Keratinocyte (primary cell): ENCODE measurements at regions not wholly inside any gene's neighbourhood (a gene's known extent, or its start where the extent isn't known, plus 50 kb on each side); places are given as distances from the start of the nearest gene placed in this dataset.

Experiments used
- DNase-seq: peaks from one replicate; pipeline ENCODE4 v3.0.0-alpha.2; 2011; ENCODE audit warnings: low read depth, missing footprints, low spot score
- FAIRE-seq: peaks from 2 replicates; lab custom pipeline; 2011; peaks lifted over from hg19 to GRCh38; lab: Jason Lieb, UNC
- H2AFZ ChIP-seq: 2 replicates; pipeline ENCODE4 v1.6.0; 2012; ENCODE audit warnings: low read length, control low read depth, inconsistent platforms; ENCODE audit not compliant: control insufficient read depth
- H3K27ac ChIP-seq: 2 replicates; pipeline ENCODE4 v1.5.1; 2011; ENCODE audit warnings: low read length; ENCODE audit not compliant: control insufficient read depth, insufficient read depth
- H3K27me3 ChIP-seq: 3 replicates; pipeline ENCODE4 v1.6.0; 2011; ENCODE audit warnings: low read length; ENCODE audit not compliant: control insufficient read depth, insufficient read depth; ENCODE audit errors: extremely low read depth
- H3K36me3 ChIP-seq, 2 experiments: 2 replicates in 1 of 2; 3 replicates in 1 of 2; pipeline ENCODE4 v1.5.1; 2011; ENCODE audit warnings: low read length in 2 of 2, mild to moderate bottlenecking in 1 of 2; ENCODE audit not compliant: control insufficient read depth in 2 of 2, insufficient read depth in 2 of 2; ENCODE audit errors: extremely low read depth in 1 of 2
- H3K4me1 ChIP-seq: 3 replicates; pipeline ENCODE4 v1.5.1; 2011; ENCODE audit warnings: low read length; ENCODE audit not compliant: control insufficient read depth, insufficient read depth; ENCODE audit errors: extremely low read depth
- H3K4me2 ChIP-seq: 3 replicates; pipeline ENCODE4 v1.6.0; 2011; ENCODE audit warnings: low read depth, low read length; ENCODE audit not compliant: control insufficient read depth, insufficient read depth; ENCODE audit errors: extremely low read depth
- H3K4me3 ChIP-seq, 3 experiments: fragments of 200-600 bp in 1 of 3; sonication (generic) in 1 of 3; 2 replicates in 2 of 3; 3 replicates in 1 of 3; pipeline ENCODE4 v1.5.1; 2011 to 2016; ENCODE audit warnings: low read length in 3 of 3, mild to moderate bottlenecking in 3 of 3, control low read depth in 2 of 3, inconsistent platforms in 1 of 3, low read depth in 1 of 3, mixed read lengths in 1 of 3, mixed run types in 1 of 3, moderate library complexity in 1 of 3; ENCODE audit not compliant: control insufficient read depth in 2 of 3, insufficient read depth in 2 of 3; ENCODE audit errors: extremely low read depth in 1 of 3
- H3K79me2 ChIP-seq: 2 replicates; pipeline ENCODE4 v1.6.0; 2012; ENCODE audit warnings: low read length; ENCODE audit not compliant: control insufficient read depth, insufficient read depth
- H3K9ac ChIP-seq: 3 replicates; pipeline ENCODE4 v1.6.0; 2011; ENCODE audit warnings: low read length; ENCODE audit not compliant: control insufficient read depth, insufficient read depth; ENCODE audit errors: extremely low read depth
- H3K9me1 ChIP-seq: 3 replicates; pipeline ENCODE4 v1.6.0; 2011; ENCODE audit warnings: low read length; ENCODE audit not compliant: control insufficient read depth, insufficient read depth; ENCODE audit errors: extremely low read depth
- H3K9me3 ChIP-seq: 2 replicates; pipeline ENCODE4 v1.5.1; 2012; ENCODE audit warnings: low read depth, low read length; ENCODE audit not compliant: control insufficient read depth
- H4K20me1 ChIP-seq: 3 replicates; pipeline ENCODE4 v1.6.0; 2011; ENCODE audit warnings: low read length; ENCODE audit not compliant: control insufficient read depth, insufficient read depth; ENCODE audit errors: extremely low read depth
- EZH2 ChIP-seq: IDR thresholded peaks from one replicate; pipeline ENCODE4 v1.6.1; 2012; ENCODE audit warnings: inconsistent platforms, mild to moderate bottlenecking, low read length, moderate library complexity
- dilution Hi-C: fragments of 300-500 bp; cut with MboI; formaldehyde crosslinking; loops from one replicate; pipeline ENCODE4 v1.7.0; 2020; ENCODE audit warnings: low sequenced_read_pairs; ENCODE audit not compliant: extremely low pct_ligation_motif_present
- TF ChIP-seq, protein P1 (sequence below), 3 experiments: IDR thresholded peaks in 1 of 3; conservative IDR thresholded peaks in 1 of 3; optimal IDR thresholded peaks in 1 of 3; 2 replicates in 2 of 3; 3 replicates in 1 of 3; pipeline versions ENCODE3 to v1.5.1; 2011; ENCODE audit warnings: low read length in 3 of 3, mild to moderate bottlenecking in 3 of 3, moderate library complexity in 2 of 3, control low read depth in 1 of 3, inconsistent platforms in 1 of 3; ENCODE audit not compliant: insufficient read depth in 2 of 3; ENCODE audit errors: extremely low read depth in 1 of 3

- FAIRE-seq (no peak), DNase-seq (no peak)
- no peaks in the 10 kb centered on the region for H3K27me3 ChIP-seq
- no peak overlapping the region for H2AFZ ChIP-seq
- no peaks in the 10 kb centered on the region for H3K9me3 ChIP-seq
- no peak overlapping the region for H3K4me2 ChIP-seq
- no peak for TF ChIP-seq EZH2
- TF ChIP-seq, protein P1, sequence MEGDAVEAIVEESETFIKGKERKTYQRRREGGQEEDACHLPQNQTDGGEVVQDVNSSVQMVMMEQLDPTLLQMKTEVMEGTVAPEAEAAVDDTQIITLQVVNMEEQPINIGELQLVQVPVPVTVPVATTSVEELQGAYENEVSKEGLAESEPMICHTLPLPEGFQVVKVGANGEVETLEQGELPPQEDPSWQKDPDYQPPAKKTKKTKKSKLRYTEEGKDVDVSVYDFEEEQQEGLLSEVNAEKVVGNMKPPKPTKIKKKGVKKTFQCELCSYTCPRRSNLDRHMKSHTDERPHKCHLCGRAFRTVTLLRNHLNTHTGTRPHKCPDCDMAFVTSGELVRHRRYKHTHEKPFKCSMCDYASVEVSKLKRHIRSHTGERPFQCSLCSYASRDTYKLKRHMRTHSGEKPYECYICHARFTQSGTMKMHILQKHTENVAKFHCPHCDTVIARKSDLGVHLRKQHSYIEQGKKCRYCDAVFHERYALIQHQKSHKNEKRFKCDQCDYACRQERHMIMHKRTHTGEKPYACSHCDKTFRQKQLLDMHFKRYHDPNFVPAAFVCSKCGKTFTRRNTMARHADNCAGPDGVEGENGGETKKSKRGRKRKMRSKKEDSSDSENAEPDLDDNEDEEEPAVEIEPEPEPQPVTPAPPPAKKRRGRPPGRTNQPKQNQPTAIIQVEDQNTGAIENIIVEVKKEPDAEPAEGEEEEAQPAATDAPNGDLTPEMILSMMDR (optimal IDR thresholded peaks at IDR 0.05 in 1 of 3, IDR thresholded peaks at IDR 0.05 in 1 of 3, conservative IDR thresholded peaks at IDR 0.05 in 1 of 3; ENCODE audit: extremely low read depth in 1 of 3, insufficient read depth in 2 of 3, low read length in 3 of 3), result no peak
- no peaks in the 10 kb centered on the region for H3K4me1 ChIP-seq
- no peak overlapping the region for H3K27ac ChIP-seq
- H3K36me3 ChIP-seq, result no peaks in the 10 kb centered on the region
- no peaks in the 10 kb centered on the region for H3K79me2 ChIP-seq
- H4K20me1 ChIP-seq, result no peaks in the 10 kb centered on the region
- H3K9me1 ChIP-seq, result no peaks in the 10 kb centered on the region
- H3K9ac ChIP-seq, result no peak overlapping the region
- dilution Hi-C loops, result no loop called here
- H3K4me3 ChIP-seq, result no peak overlapping the region
Observed at GRCh38 chr9:12352045-12352315, 341.2 kb upstream of the TYRP1 start.

DNA sequence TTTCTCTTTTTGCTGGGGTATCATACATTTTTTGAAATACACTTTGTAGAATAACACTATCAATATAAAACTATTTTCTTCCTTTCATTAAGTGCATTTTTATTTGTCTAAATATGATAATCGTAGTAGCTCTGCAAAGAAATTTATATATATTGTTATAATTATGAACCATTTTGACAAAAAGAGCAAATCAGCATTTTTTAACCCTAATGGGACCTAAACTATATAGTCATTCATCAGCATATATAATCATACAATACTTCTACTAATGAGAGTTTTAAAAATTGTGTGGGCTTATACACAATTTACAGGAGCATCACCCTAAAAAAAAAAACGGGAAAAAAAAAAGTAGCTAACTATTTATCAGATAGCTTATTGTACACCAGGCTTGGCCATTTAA is 329.7 kb upstream of the TYRP1 start:
- no peak for DNase-seq
- no peaks in the 10 kb centered on the region for H3K79me2 ChIP-seq
- H3K27me3 ChIP-seq, result no peaks in the 10 kb centered on the region
- no peak overlapping the region for H2AFZ ChIP-seq
- no peak overlapping the region for H3K27ac ChIP-seq
- H3K9ac ChIP-seq, result no peak overlapping the region
- dilution Hi-C loops, result no loop called here
- no peaks in the 10 kb centered on the region for H3K9me3 ChIP-seq
- H4K20me1 ChIP-seq, result no peaks in the 10 kb centered on the region
- H3K9me1 ChIP-seq, result no peaks in the 10 kb centered on the region
- no peaks in the 10 kb centered on the region for H3K4me1 ChIP-seq
- no peak overlapping the region for H3K4me3 ChIP-seq
- no peaks in the 10 kb centered on the region for H3K36me3 ChIP-seq
- no peak for FAIRE-seq
- TF ChIP-seq, protein P1 (optimal IDR thresholded peaks at IDR 0.05 in 1 of 3, IDR thresholded peaks at IDR 0.05 in 1 of 3, conservative IDR thresholded peaks at IDR 0.05 in 1 of 3; ENCODE audit: extremely low read depth in 1 of 3, insufficient read depth in 2 of 3, low read length in 3 of 3), result no peak
- TF ChIP-seq EZH2, result no peak
- no peak overlapping the region for H3K4me2 ChIP-seq
